GM19372 (cell line): ENCODE measurements at regions not wholly inside any gene's neighbourhood (a gene's known extent, or its start where the extent isn't known, plus 50 kb on each side); places are given as distances from the start of the nearest gene placed in this dataset.

ENCODE experiments used
- ATAC-seq: cut with Tn5 transposase; IDR thresholded peaks from one replicate; pipeline ENCODE4 v1.9.1; 2021; ENCODE audit warnings: mild to moderate bottlenecking, low read depth, moderate library complexity; ENCODE audit not compliant: unreplicated experiment

DNA sequence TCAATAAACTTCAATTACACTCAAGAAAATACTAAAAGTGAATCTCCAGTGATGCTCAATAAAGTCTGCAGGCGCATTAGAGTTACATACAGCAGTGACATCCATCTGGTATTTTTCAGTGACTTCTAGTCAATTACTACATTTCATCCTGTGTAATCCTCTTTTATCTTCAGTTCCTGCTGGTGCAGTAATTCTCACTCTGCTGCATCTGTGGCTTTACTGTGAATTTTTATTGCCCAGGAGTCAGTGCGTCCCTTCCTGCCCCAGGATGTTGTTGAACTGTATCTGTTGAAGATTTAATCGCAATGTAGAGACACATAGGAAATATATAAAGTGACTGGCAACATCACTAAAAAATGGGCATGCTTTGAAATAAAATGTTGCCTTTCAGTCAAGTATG is 196.3 kb upstream of the TMTC4 start:
- ATAC-seq = no peak

DNA sequence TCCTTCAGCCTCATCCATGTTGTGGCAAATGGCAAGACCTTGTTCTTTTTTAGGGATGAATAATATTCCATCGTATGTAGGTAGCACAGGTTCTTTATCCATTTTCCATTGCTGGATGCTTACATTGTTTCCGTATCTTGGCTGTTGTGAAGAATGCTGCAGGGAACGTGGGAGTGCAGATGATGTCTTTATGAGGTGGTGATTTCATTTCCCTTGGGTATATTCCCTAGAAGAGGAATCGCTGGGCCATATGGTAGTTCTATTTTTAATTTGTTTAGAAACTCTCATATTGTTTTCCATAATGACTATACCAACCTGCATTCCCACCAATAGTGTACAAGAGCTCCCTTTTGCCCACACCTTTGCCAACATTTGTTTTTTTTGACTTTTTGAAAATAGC is 186.3 kb upstream of the TMTC4 start:
- ATAC-seq = no peak

DNA sequence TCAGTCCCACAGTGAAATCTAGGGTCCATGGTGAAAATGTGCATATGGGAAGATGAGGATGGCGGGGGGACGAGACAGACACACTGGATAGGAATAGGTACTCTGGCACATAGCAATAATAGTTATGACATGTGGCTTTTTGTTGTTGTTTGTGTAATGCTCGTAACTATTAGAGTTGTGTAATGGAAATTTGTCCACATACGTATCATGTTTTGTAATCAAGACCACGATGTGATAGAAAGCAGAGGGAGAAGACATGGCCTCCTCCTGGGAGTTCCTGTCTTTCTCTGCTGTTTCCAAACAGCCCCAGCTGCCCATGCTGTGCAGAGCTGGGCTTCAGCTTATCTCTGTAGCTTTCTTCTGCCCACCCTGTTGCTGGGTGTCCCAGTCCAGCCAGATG is 185.3 kb upstream of the TMTC4 start:
- no peak for ATAC-seq

DNA sequence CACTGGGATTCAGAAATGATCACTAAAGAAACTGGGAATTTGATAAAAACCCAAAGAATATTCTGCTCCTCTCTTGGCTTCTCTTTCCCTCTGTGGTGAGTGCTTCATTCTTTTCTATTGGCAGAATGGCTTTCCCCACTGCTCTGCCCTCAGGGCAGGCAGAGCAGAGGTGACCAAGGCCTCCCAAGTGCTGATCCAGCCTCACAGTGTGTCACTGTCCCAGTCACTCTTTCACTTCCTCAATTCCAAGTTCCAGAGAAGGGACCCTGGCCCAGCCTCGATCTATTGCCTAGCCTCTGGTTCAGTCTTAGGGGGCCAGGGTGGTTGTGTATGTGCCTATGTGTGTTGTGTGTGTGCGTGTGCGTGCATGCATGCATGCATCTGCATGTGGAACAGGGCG is 180.6 kb upstream of the TMTC4 start:
- ATAC-seq = no peak

DNA sequence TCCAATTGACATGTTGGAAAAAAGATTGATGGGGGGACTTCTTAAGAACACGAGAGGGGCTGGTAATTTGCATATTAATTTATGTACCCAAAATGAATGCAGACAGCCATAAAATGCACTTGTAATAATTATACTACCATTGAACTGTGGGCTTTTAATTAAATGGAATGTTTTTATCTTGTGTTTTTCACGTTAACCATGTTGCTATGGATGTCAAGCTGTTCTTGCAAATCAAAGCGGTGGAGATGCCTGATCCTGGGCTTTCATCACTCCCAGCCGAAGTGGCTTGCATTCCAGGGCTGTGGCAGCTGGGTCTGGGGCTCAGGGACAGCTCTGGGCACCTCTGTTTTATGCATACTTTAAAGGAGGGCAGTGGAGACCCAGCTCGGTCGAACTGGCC is 179.4 kb upstream of the TMTC4 start:
- ATAC-seq = no peak

DNA sequence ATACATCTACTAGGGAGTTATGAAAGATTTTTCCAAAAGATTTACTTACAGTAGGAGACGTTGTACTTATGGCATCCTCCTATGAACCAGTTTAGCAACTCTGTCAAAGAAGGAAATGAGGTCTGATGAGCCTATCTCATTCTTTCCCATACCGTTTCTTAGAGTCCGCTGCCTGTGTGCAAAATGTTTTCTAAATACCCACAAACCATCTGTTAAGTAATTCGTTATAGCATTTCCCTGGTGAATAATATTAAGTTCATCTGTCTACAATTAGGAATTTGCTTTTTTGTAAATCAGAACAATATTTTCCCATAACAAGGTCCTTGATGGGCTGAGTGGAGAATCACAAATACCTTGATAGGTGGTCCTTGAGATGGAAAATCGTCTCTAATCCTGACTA is 178.8 kb upstream of the TMTC4 start:
- ATAC-seq = no peak

DNA sequence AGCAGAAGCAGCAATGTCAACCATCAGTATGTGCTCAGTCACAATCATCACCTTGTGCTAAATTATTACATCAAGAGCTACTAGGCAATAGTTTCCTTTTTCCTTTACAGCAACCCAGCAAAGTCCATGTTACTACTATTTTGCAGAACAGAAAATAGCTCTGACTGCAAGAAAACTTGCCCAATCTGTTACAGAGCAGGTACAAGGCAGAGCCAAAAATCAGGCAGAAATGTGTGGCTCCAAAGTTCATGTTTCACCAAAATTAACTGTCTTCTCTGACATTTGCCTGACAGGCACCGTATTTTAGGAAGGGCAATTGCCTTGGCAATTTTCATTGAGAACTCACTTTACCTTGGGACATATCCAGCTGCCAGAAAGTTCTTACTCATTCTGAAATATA is 177.6 kb upstream of the TMTC4 start:
- ATAC-seq = no peak

DNA sequence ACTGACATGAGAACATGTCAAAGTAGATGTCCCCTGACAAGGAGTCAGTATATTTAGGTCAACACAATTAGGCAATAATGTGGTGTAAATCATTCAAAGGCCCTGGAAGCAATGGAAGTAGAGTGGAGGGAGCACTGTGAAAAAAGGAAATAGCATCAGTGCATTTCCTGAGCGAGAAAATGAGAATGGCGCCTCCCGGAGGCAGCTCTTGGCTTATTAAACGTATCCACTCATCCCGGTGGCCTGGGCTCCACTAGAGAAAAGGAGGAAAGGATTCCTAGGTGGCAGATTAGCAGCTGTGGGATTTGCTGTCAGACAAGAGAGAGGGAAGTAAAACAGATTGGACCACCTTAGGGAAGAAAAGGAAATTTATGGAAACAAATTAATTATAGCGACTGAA is 173.7 kb upstream of the TMTC4 start:
- ATAC-seq = no peak

DNA sequence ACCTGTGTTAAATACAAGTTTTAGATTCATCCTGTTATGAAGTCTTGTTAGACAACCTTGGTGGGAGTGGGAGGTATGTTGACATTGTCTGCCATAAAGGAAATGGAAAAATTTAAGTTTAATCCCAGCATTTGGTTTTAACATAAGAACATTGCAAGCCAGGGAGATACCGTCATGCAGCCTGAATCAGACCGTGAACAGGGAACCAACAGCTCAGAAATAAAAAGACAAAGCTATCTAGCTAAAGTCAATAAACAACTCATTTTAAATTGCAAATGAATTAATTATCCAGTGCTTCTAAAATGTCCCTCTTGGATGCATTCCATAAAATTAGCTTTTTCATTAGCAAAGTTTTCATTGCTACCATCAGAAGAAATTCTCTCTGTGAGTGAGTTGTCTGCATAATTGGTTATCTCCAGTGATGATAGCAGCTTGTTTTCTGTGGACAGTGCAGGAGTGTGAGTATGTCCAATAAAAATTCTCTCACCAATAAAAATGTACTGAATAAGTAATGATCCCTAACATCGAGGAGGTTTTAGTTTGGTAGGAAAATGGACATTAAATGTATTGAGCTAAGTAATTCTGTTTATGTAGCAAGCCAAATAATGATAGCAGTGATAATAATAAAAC is 170.6 kb upstream of the TMTC4 start:
- ATAC-seq = no peak

DNA sequence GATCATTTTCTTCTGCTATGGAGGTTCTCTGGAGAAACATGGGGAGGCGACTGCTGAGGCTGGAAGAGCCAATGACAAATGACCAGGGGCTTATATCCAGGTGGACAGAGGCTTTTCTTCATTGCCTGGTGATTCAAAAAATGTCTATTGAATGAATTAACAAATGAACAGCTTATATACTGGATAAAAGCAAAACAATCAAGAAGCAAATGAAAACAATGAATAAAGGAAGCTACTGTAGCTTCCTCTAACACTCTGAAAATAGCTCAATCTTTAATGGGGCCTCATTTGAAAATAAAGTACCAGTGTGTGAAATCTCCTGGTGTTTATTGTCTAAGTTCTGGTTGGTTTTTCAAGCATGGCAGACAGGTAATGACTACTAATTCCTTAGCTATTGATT is 167.5 kb upstream of the TMTC4 start:
- ATAC-seq = no peak

DNA sequence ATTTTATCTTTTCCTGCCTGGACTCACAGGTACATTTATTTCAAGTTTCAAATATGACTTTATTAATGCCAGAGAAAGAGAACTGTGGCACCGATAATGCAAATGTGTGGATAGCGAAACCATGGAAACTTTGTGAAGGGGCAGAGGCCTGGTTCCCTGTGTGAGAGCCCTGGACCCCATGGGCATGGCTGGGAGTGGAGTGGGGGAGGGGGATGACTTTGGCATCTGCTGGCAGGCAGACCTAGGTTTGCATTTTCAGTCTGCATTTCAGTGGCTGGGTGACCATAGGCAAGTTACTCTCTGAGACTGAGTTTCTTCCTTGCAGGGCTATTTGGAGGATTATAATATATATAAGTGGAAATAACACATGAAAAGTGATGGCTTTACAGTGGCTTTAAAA is 163.8 kb upstream of the TMTC4 start:
- no peak for ATAC-seq

DNA sequence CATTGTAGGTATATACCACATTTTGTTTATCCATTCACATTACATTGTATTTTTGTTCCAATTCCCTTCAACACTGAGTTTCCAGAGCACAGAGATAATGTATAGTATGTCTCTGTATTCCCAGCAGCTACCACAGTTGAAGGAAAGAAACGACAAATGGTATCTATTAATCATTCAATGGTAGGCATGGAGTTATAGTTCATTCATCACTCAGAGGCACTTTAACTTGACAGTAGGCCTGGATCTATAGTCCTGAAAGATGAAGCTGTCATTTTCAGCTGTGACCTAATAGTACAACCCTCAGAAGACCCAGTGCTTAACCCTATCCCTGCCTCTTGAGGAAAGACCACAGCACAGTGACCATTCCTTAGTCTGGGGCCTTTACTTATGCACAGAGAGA is 163.0 kb upstream of the TMTC4 start:
- ATAC-seq = no peak

DNA sequence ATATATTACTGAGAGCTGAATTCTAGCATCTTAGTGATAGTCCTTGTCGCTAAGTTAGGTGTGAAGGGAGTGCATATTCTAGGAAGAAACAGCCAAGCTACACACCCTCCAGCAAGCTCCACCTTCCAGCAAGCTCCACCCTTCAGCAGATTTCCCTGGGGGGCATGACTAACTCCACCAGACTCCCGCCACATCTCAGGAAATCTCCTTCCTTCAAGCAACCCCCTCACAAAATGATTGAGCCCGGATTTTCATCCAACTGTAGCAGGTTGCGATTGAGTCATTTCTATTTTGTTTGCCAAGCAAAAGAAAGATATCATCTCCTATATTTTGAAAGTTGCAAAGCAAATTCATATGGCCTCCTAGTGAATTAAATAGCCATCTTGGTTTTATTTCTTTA is 162.1 kb upstream of the TMTC4 start:
- ATAC-seq = no peak

DNA sequence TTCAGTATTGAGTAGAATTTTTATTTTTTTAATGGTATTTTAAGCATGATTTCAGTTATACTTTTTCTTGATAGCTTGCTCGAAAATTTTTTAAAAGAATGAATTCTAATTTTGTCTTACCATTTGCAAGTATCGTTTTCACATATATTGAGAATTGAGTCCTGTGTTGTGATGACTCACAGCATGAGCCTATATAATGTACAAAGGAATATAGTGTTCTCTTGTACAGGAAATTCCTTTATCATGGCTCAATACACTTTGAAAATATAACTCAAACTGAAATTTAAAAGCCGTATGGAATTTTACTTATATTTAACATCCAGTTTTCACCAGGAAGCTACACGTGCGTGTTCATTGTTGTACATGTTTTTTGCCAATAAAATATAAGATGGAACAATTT is 161.1 kb upstream of the TMTC4 start:
- ATAC-seq = no peak

DNA sequence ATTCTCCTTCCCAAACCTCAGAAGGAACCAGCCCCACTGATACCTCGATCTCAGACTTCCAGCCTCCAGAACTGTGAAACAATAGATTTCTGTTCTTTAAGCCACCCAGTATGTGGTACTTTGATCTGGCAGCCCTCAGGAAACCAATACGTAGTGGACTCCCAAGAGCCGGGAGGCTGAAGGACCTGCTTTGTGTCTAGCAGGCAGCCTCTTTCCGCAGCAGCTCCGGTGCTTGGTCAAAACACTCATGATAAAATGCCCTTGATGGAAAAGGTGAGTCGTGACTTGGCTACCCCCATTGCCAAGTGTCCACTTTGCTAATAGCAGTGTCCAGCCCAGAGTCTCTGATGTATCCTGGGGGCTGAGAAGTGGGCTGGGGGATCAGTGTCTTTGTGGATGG is 158.8 kb upstream of the TMTC4 start:
- ATAC-seq = no peak

DNA sequence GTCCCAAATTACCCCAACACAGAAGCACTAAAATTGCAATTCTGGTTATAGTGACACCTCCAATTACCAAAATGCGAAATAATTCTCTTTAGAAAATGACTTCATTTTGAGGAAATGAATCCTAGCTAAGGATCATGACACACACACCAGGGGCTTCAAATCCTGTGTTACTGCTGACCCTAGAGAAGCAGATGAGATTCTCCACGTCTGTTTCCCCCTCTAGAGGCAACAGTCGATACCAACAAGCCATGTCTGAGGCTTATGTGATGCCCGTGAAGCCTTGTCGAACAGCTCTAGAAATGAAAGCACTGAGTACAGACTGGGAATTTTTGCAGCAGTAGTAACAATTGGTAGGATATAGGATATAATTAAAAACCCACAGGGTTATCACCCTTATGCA is 153.6 kb upstream of the TMTC4 start:
- ATAC-seq = no peak

DNA sequence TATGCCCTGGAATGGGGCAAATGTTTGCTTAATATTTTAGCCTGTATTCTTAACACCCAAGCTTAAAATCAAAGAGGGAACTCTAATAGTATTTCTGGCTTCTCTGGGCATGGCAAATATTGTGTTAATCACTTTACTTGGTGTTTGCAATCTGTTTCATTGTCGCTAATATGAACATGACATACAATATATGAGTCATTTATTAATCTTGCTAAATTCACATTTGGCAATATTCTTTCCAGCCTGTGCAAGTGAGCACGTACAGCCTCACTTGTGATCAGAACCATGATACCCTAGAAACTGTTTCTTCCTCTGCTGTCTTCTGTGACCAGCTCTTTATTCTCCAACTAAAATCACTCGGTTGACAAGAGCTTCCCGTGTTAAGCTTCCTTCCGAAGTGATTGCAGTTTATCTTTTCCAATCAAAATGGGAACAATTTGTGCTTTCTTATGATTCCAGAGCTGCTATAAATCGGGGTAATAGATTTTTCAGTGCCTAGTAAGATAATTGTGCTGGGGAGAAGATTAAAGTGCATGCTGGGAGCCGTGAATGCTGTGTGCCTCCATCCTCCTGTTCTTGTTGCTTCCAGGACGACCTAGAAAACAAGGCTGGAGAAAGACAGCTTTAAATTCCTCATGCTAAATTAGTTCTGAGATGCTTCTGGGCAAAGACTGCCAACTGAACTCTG is 153.0 kb upstream of the TMTC4 start:
- ATAC-seq = no peak

DNA sequence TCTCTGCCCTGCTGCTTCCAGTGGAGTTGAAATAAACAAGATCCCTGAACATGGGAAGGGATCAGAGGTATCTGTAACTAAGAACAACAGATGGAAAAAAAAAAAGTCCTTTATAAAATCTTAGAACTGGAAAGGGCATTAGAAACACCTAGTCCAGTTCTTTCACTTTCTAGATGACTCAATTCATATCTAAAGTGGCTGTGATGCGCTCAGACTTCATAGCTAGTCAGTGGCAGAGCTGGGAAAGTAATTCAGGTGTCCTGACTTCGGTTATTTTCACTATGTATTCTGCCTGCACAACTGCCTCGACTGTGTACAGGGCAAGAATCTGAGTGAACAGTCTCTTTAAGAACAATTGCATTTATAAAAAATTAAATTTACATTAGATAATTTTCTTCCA is 151.8 kb upstream of the TMTC4 start:
- ATAC-seq = no peak

DNA sequence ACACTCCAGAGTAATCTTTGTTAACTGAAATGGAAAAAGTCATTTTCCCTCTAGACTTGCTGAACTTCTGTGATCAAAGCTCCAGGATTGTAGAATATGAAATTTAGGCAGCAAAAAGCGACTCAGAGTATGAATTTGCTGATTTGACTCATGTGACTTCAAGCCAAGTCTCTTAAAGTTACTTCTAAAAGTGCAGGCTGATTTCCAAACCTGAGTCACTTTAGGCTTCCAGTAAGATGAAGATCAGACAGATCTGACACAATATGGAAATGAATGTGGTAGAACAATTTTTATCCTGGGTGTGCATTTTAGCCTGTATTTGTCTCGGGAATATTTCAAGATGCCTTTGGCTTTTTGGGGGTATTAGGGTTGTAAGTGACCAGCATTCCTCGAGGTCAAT is 151.0 kb upstream of the TMTC4 start:
- no peak for ATAC-seq

DNA sequence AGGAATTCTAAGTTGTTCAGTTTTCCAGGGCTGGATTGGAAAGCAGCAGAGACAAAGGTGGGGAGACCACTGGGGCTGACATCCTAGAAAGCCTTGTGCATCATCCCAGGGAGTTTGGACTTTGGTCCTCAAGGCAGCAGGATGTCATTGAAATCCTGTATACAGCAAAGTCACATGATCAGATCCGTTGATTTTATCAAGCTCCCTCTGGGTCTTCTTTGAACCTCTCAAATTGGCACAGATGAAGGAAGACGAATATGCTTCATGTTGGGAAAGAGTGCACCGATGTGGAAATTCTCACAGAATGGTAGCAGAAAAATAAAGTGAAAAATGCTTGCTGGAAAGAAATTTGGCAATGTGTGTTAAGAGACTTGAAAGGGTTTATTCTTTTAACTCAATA is 149.8 kb upstream of the TMTC4 start:
- ATAC-seq = no peak

DNA sequence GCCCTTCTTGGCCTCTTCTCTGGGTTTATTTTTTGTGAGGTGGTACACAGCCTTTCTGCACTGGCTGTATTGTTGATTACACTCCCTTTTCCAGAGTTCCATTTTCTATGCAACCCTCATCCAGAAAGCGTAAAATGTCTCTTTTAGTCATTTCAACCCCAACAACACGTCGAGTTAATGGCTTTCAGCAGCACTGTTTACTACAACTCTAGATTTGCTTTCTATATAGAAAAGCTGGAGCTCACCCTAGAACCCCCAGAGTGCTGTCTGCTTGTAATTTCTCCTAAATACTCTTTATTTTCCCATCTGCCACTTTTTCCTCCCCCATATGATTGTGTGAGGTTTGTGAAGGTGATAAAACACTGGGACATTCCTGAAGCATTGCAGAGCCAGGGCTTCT is 148.9 kb upstream of the TMTC4 start:
- no peak for ATAC-seq

DNA sequence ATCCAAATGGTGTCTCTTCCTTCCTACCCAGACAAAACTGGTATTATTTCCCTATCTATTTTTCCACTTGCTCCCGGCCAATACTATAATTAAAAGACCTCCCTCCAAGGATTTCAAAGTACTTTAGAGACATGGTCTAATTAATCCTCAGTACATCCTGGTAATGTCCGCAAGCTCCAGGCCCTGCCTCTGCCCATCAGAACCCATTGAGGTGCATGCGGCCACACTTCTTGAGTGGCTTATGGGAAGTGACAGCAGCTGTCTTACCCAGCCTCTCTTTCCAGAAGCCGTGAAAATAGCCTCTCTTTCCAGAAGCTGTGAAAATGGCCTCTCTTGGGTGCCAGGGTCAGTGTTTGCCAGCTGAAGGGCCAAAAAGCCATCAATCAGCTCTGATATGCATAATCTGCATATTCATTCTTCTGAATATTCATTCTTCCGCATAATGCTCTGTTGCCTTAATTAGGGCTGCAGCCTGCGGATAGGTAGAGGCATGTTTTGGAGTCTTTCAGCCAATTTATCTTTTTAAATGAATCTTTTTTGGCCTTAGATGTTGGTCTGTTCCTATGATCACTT is 148.4 kb upstream of the TMTC4 start:
- no peak for ATAC-seq
